Endothelial cell of umbilical vein (primary cell): ENCODE measurements at regions not wholly inside any gene's neighbourhood (a gene's known extent, or its start where the extent isn't known, plus 50 kb on each side); places are given as distances from the start of the nearest gene placed in this dataset.

ENCODE experiments used
- BruUV-seq: library from RNA; stranded (reverse); fragments of 400-500 nt; replicated peaks from 2 replicates; lab custom pipeline; 2021; lab: Mats Ljungman, UMichigan
- CTCF ChIA-PET: fragments of 300-600, 350-600 bp; sonication (Branson Sonifier 250); formaldehyde crosslinking; loops from one replicate; lab custom pipeline; 2021; ENCODE audit warnings: antibody characterized with exemption, inconsistent platforms; lab: Charles Lee
- POLR2A ChIA-PET: fragments of 300-600, 350-600 bp; sonication (Branson Sonifier 250); formaldehyde crosslinking; loops from one replicate; lab custom pipeline; 2021; ENCODE audit warnings: antibody characterized with exemption, inconsistent platforms; lab: Charles Lee
- DNase-seq: peaks from one replicate; pipeline ENCODE4 v3.0.0-alpha.2; 2011; ENCODE audit warnings: low read depth, low spot score
- FAIRE-seq: peaks from 2 replicates; lab custom pipeline; 2011; peaks lifted over from hg19 to GRCh38; lab: Jason Lieb, UNC
- H2AFZ ChIP-seq: 2 replicates; pipeline ENCODE4 v1.6.0; 2012; ENCODE audit warnings: low read depth, low read length, control low read depth, inconsistent platforms
- H3K27ac ChIP-seq: 2 replicates; pipeline ENCODE4 v1.5.1; 2011; ENCODE audit warnings: low read depth, mild to moderate bottlenecking, control low read depth, low read length, moderate library complexity; ENCODE audit not compliant: insufficient read depth
- H3K27me3 ChIP-seq, 2 experiments: 2 replicates each; pipeline versions ENCODE4 v1.6.0 to v1.6.1; 2011; ENCODE audit warnings: low read length in 2 of 2, mixed read lengths in 1 of 2; ENCODE audit not compliant: control insufficient read depth in 2 of 2, insufficient read depth in 2 of 2
- H3K36me3 ChIP-seq, 2 experiments: 2 replicates in 1 of 2; 3 replicates in 1 of 2; pipeline ENCODE4 v1.5.1; 2011; ENCODE audit warnings: low read length in 2 of 2, mild to moderate bottlenecking in 1 of 2, moderate library complexity in 1 of 2; ENCODE audit not compliant: control insufficient read depth in 2 of 2, insufficient read depth in 2 of 2; ENCODE audit errors: extremely low read depth in 1 of 2
- H3K4me1 ChIP-seq: 3 replicates; pipeline ENCODE4 v1.5.1; 2011; ENCODE audit warnings: mild to moderate bottlenecking, low read length; ENCODE audit not compliant: control insufficient read depth, insufficient read depth; ENCODE audit errors: extremely low read depth
- H3K4me2 ChIP-seq: 2 replicates; pipeline ENCODE4 v1.6.1; 2011; ENCODE audit warnings: low read length, control low read depth, mixed read lengths; ENCODE audit not compliant: insufficient read depth
- H3K4me3 ChIP-seq, 3 experiments: fragments of 200-600 bp in 1 of 3; sonication (generic), shearing (Covaris generic) in 1 of 3; replicated peaks in 1 of 3; 2 replicates each; pipeline ENCODE4 v1.5.1; 2011 to 2016; ENCODE audit warnings: control low read depth in 3 of 3, low read length in 3 of 3, mild to moderate bottlenecking in 2 of 3, inconsistent platforms in 1 of 3, low read depth in 1 of 3, moderate library complexity in 1 of 3; ENCODE audit not compliant: insufficient read depth in 1 of 3
- H3K79me2 ChIP-seq: 2 replicates; pipeline ENCODE4 v1.6.0; 2012; ENCODE audit warnings: low read length, inconsistent platforms; ENCODE audit not compliant: control insufficient read depth, insufficient read depth
- H3K9ac ChIP-seq: replicated peaks from 2 replicates; pipeline ENCODE3; 2011; ENCODE audit warnings: low read length, control low read depth; ENCODE audit not compliant: insufficient read depth; ENCODE audit errors: extremely low read depth
- H3K9me1 ChIP-seq: replicated peaks from 3 replicates; pipeline ENCODE4 v1.6.0; 2011; ENCODE audit warnings: mild to moderate bottlenecking, low read length; ENCODE audit not compliant: control insufficient read depth, insufficient read depth; ENCODE audit errors: extremely low read depth
- H3K9me3 ChIP-seq: replicated peaks from 2 replicates; pipeline ENCODE4 v1.5.1; 2012; ENCODE audit warnings: low read length, inconsistent platforms; ENCODE audit not compliant: control insufficient read depth, insufficient read depth
- H4K20me1 ChIP-seq: replicated peaks from 2 replicates; pipeline ENCODE3; 2011; ENCODE audit warnings: mild to moderate bottlenecking, low read length; ENCODE audit not compliant: control insufficient read depth, insufficient read depth; ENCODE audit errors: extremely low read depth
- EZH2 ChIP-seq: IDR thresholded peaks from 2 replicates; pipeline ENCODE4 v1.6.1; 2012; ENCODE audit warnings: borderline replicate concordance, low read depth, mild to moderate bottlenecking, moderate library complexity, low read length, inconsistent platforms; ENCODE audit not compliant: severe bottlenecking
- GATA2 ChIP-seq: IDR thresholded peaks from 2 replicates; pipeline ENCODE4 v1.7.0; 2011; ENCODE audit warnings: low read depth, mild to moderate bottlenecking, moderate library complexity, mixed read lengths, low read length; ENCODE audit not compliant: insufficient read length, insufficient read depth
- JUN ChIP-seq: IDR thresholded peaks from 2 replicates; pipeline ENCODE4 v1.6.1; 2011; ENCODE audit warnings: borderline replicate concordance, low read depth; ENCODE audit not compliant: insufficient read length, insufficient read depth
- MYC ChIP-seq: IDR thresholded peaks from one replicate; pipeline ENCODE4 v1.6.1; 2011; ENCODE audit warnings: mild to moderate bottlenecking, low read depth, low read length
- POLR2AphosphoS5 ChIP-seq: IDR thresholded peaks from 2 replicates; pipeline ENCODE4 v1.6.1; 2012; ENCODE audit warnings: low read depth, mild to moderate bottlenecking, control low read depth, low read length, moderate library complexity; ENCODE audit not compliant: insufficient read depth
- dilution Hi-C: fragments of 300-500 bp; cut with MboI; formaldehyde crosslinking; loops from one replicate; pipeline ENCODE4 v1.15.0; 2019; ENCODE audit warnings: low sequenced_read_pairs; ENCODE audit not compliant: extremely low pct_ligation_motif_present
- intact Hi-C: fragments of 100-400 bp; cut with micrococcal nuclease; formaldehyde crosslinking; loops from one replicate; pipeline ENCODE4 v1.10.0; 2022
- TF ChIP-seq, protein P1 (sequence below), 2 donors: IDR thresholded peaks; 1 replicate in 1 of 2; 2 replicates in 1 of 2; pipeline ENCODE4 v1.5.1; 2011; ENCODE audit warnings: low read length in 2 of 2, mild to moderate bottlenecking in 2 of 2, moderate library complexity in 2 of 2, control low read depth in 1 of 2, inconsistent platforms in 1 of 2, low read depth in 1 of 2; ENCODE audit not compliant: insufficient read depth in 1 of 2; ENCODE audit errors: extremely low read depth in 1 of 2
- TF ChIP-seq, protein P2 (sequence below): IDR thresholded peaks from 2 replicates; pipeline ENCODE4 v1.6.1; 2011; ENCODE audit not compliant: insufficient read depth, insufficient read length

DNA sequence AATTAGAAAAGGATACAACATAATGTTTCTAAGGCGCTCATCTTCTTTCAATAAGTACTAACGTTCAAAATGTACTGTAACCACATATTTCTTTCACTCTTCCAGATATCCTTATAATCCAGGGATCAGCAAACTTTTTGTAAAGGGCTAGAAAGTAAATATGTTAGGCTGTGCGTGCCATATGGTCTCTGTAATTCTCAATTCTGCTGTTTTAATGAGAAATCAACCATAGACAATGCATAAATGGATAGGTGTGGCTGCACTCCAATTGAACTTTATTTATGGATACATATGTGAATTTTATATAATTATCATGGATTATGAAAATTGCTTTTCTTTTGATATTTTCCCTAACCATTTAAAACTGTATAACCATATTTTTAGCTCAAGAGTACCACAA, 459.4 kb downstream of the EPHA4 start:
- BruUV-seq: no TSS peak
- intact Hi-C loops: no loop called here

More for the DNA sequence above, 459.4 kb downstream of the EPHA4 start:
- FAIRE-seq (no peak), DNase-seq (no peak)
- Histone ChIP-seq H3K9ac (no peak overlapping the region), H3K36me3 (no peaks in the 10 kb centered on the region), H4K20me1 (no peaks in the 10 kb centered on the region), H3K4me2 (no peak overlapping the region), H3K9me3 (no peaks in the 10 kb centered on the region), H3K79me2 (no peaks in the 10 kb centered on the region), H2AFZ (no peak overlapping the region), H3K27me3 (peaks cover 0 to 2% of the 10 kb centered on the region in 2 experiments), H3K4me1 (no peaks in the 10 kb centered on the region), H3K9me1 (no peaks in the 10 kb centered on the region), H3K27ac (no peak overlapping the region), H3K4me3 (no peak overlapping the region)
- CTCF ChIA-PET: no interaction called here
- TF ChIP-seq GATA2 (no peak), MYC (no peak), JUN (no peak), POLR2AphosphoS5 (no peak), EZH2 (no peak)
- TF ChIP-seq, protein P1, sequence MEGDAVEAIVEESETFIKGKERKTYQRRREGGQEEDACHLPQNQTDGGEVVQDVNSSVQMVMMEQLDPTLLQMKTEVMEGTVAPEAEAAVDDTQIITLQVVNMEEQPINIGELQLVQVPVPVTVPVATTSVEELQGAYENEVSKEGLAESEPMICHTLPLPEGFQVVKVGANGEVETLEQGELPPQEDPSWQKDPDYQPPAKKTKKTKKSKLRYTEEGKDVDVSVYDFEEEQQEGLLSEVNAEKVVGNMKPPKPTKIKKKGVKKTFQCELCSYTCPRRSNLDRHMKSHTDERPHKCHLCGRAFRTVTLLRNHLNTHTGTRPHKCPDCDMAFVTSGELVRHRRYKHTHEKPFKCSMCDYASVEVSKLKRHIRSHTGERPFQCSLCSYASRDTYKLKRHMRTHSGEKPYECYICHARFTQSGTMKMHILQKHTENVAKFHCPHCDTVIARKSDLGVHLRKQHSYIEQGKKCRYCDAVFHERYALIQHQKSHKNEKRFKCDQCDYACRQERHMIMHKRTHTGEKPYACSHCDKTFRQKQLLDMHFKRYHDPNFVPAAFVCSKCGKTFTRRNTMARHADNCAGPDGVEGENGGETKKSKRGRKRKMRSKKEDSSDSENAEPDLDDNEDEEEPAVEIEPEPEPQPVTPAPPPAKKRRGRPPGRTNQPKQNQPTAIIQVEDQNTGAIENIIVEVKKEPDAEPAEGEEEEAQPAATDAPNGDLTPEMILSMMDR (IDR thresholded peaks at IDR 0.05; ENCODE audit: extremely low read depth in 1 of 2, insufficient read depth in 1 of 2, low read depth in 1 of 2, low read length in 2 of 2): no peak
- TF ChIP-seq, protein P2, sequence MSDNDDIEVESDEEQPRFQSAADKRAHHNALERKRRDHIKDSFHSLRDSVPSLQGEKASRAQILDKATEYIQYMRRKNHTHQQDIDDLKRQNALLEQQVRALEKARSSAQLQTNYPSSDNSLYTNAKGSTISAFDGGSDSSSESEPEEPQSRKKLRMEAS: no peak
- dilution Hi-C loops: no loop called here
- POLR2A ChIA-PET: no interaction called here
